ENCODE measurements at regions not wholly inside any gene's neighbourhood (a gene's known extent, or its start where the extent isn't known, plus 50 kb on each side); places are given as distances from the start of the nearest gene placed in this dataset.

DNA sequence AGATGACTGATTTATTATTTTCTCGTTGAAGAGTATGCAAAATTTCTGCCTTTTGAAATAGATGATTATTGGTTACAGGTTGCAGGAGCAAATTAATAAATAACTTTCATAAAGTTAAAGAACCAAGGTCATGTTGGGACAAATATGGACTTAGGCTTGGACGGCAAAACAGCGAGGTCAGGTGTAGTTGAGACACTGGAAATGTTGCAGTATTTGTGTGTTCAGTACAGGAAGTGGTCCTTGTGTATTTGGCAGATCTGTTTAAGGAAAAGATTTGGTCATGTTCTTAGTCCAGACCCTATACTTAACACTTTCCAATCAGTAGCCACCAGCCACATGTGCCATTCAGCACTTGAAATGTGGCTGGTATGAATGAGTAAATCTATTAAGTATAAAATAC is 486.5 kb downstream of the TDRD15 start:
- Mint-ChIP-seq H3K27ac (no peak overlapping the region), H3K9me3 (peaks cover 29 to 44% of the 10 kb centered on the region in 2 donors)

DNA sequence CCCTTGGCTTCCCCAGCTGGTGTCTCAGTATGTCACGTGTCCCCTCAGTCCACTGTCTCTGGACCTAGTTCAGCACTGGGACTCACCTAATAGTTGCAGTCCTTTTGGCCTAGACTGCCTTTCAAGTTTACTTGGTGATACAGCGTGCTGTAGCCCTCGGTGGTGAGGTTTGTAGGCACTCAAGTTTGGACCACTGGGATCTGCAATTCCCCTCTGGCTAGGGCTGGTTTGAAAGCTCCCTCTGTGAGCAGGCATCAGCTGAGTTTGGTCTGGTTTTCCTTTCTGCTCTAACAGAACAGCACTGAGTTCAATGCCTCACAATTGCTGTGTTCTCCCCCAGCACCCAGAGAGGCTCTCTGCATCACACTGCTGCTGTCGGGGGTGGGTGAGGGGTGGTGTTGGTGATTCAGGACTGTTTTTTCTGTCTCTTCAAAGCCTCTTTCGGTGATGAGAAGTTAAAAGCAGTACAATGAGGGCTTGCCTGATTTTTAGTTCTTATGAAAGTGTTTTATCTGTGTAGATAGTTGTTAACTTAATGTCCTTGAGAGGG is 494.2 kb downstream of the TDRD15 start:
- peaks cover 8 to 28% of the 10 kb centered on the region in 2 donors for H3K9me3 Mint-ChIP-seq
- H3K36me3 Mint-ChIP-seq: no peaks in the 10 kb centered on the region
- no peak for ATAC-seq
- no peak overlapping the region for H3K27ac Mint-ChIP-seq
- DNase-seq (ENCODE audit: low spot score in 2 of 2): no peak

More for the DNA sequence above, 486.5 kb downstream of the TDRD15 start:
- ATAC-seq: no peak
- H3K36me3 Mint-ChIP-seq: no peaks in the 10 kb centered on the region
- no peak for DNase-seq (ENCODE audit: low spot score in 2 of 2)

DNA sequence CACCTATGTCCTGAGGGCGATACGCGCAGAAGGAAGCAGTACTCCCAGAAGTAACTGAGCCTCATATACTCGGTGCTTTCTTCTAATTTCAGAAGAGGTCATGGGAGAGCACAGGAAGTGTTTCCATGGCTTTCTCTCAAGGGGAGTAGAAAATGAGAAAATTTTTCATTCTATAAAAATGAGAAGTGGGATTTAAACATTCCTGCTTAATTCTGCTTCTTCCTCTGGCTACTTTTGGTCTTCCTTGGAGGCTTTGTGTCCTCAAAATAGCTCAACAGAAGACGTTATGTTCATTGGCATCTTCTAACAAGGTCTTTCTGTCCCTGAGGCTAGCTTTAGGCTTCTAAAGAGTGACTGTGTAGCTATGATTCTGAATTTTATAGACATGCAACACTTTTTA is 497.0 kb downstream of the TDRD15 start:
- no peaks in the 10 kb centered on the region for H3K36me3 Mint-ChIP-seq
- H3K27ac Mint-ChIP-seq: no peak overlapping the region
- ATAC-seq (no peak), DNase-seq (ENCODE audit: low spot score in 2 of 2) (no peak)
- H3K9me3 Mint-ChIP-seq: peaks cover 5 to 13% of the 10 kb centered on the region in 2 donors

DNA sequence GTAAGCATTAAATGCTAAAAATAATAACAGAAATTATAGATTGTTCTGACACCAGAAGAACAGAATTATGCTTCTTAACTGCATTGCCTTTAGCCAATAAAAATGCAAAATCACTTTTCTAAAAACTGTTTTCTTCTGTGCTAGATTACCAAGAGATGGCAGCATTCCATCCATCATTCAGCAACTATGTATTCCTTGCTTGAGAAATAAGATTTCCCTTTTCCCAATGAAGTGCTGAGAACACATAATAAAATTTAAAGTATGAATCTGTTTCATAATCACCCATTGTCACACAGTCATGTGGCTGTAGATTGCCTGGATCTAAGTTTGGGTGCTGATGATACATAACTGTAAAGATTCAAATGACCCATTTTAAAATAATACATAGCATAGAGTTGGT is 504.2 kb downstream of the TDRD15 start:
- DNase-seq (ENCODE audit: low spot score in 2 of 2): no peak
- Mint-ChIP-seq H3K9me3 (peaks cover 8 to 12% of the 10 kb centered on the region in 2 donors), H3K36me3 (no peaks in the 10 kb centered on the region), H3K27ac (no peak overlapping the region)
- no peak for ATAC-seq

- DNase-seq (ENCODE audit: low spot score in 2 of 2) (no peak), ATAC-seq (no peak)
- Mint-ChIP-seq H3K27ac (no peak overlapping the region), H3K36me3 (no peaks in the 10 kb centered on the region), H3K9me3 (peaks cover 0 to 3% of the 10 kb centered on the region in 2 donors)
Measured at GRCh38 chr2:21633015-21633414, 509.2 kb downstream of the TDRD15 start.

- ATAC-seq (no peak), DNase-seq (ENCODE audit: low spot score in 2 of 2) (no peak)
- H3K9me3 Mint-ChIP-seq: peaks cover 0 to under 1% of the 10 kb centered on the region in 2 donors
Measured at GRCh38 chr2:21633466-21633865, 509.7 kb downstream of the TDRD15 start.

DNA sequence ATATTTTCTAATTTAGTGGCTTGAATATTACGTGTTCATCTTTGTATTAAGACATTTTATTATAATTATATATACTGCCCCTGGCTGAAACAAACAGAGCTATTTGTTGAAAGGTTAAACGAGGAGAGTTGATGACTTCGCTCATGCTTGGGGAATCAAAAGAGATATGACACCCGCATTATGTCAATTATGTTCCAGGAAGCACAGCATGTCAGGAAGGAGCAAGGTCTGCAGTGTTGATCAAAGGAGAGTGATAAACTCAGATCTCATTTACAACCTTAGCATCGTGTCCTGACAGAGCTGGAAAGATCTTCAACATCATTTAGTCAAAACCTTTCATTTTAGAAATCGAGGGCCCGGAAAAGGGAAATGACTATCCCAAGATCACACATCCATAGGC is 510.1 kb downstream of the TDRD15 start:
- no peaks in the 10 kb centered on the region for H3K9me3 Mint-ChIP-seq
- ATAC-seq (no peak), DNase-seq (ENCODE audit: low spot score in 2 of 2) (no peak)
- no peak overlapping the region for H3K27ac Mint-ChIP-seq
- no peaks in the 10 kb centered on the region for H3K36me3 Mint-ChIP-seq

More at GRCh38 chr2:21633466-21633865, 509.7 kb downstream of the TDRD15 start:
- Mint-ChIP-seq H3K36me3 (no peaks in the 10 kb centered on the region), H3K27ac (no peak overlapping the region)

DNA sequence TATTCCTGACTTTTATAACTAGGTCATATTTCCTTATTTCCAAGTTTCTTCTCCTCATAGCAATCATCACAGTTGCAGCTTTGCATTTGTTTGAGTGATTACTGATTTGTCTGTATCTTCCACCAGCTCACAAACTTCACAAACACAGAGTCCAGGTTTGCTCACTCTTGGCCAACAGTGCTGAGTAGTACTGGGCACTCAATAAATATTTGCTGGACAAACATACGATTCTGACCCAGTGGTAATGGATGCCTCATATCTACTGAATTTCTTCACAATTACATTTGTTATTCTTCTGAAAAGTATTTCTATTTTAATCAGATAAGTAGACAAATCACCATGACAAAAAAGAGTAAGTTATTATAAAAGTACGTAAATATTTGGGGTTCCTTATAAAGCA is 516.3 kb downstream of the TDRD15 start:
- no peak overlapping the region for H3K27ac Mint-ChIP-seq
- ATAC-seq: no peak
- H3K36me3 Mint-ChIP-seq: no peaks in the 10 kb centered on the region
- no peak for DNase-seq (ENCODE audit: low spot score in 2 of 2)
- peaks cover 8 to 10% of the 10 kb centered on the region in 2 donors for H3K9me3 Mint-ChIP-seq

GRCh38 chr2:21642647-21643046 is 518.9 kb downstream of the TDRD15 start:
- H3K9me3 Mint-ChIP-seq: peaks cover 16 to 18% of the 10 kb centered on the region in 2 donors
- no peak overlapping the region for H3K27ac Mint-ChIP-seq
- no peaks in the 10 kb centered on the region for H3K36me3 Mint-ChIP-seq
- ATAC-seq (no peak), DNase-seq (ENCODE audit: low spot score in 2 of 2) (no peak)

GRCh38 chr2:21643180-21643579 is 519.4 kb downstream of the TDRD15 start:
- no peak overlapping the region for H3K27ac Mint-ChIP-seq
- DNase-seq (ENCODE audit: low spot score in 2 of 2): no peak
- H3K36me3 Mint-ChIP-seq: no peaks in the 10 kb centered on the region
- peaks cover 16 to 18% of the 10 kb centered on the region in 2 donors for H3K9me3 Mint-ChIP-seq
- ATAC-seq: no peak

DNA sequence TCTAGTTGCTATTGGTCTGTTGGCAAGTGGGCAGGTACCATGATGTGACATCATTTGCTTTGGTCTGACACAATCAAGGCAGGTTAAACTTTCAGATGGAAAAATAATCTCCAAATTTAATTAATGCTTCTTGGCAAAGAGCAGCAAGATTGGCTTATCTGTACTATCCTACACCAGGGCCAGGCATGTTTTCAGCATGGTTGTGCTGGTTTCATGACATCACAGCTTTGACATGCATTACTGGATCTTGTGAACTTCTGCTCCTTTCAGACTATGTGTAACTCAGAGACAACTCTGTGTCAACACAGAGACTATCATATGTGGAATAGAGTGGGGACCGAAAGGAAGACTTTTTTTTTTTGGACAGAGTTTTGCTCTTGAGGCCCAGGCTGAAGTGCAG is 520.5 kb downstream of the TDRD15 start:
- Mint-ChIP-seq H3K36me3 (no peaks in the 10 kb centered on the region), H3K27ac (no peak overlapping the region), H3K9me3 (peaks cover 18 to 20% of the 10 kb centered on the region in 2 donors)
- DNase-seq (ENCODE audit: low spot score in 2 of 2): no peak
- no peak for ATAC-seq

GRCh38 chr2:21646345-21646744 is 522.6 kb downstream of the TDRD15 start:
- H3K9me3 Mint-ChIP-seq: peaks cover 14 to 17% of the 10 kb centered on the region in 2 donors
- no peak for ATAC-seq
- DNase-seq (ENCODE audit: low spot score in 2 of 2): no peak
- no peaks in the 10 kb centered on the region for H3K36me3 Mint-ChIP-seq
- H3K27ac Mint-ChIP-seq: no peak overlapping the region

DNA sequence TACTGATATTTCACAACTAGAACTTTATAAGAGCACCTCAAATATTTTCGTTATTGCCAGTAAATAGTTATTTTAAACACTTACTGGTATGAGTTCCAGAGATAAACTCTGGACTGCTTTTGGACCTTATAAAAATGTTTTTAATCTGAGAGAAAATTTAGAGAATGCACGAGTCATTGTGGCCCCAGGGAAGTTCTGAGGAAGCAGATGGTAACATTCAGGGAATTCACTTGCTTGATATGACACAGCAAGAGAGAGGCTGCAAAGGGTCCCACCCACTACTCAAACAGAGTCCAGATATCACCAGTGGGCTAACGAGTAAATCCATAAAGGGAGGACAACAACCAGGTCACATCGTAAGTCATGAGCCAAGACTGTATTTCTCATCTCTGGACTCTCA is 526.8 kb downstream of the TDRD15 start:
- H3K9me3 Mint-ChIP-seq: peaks cover 9 to 13% of the 10 kb centered on the region in 2 donors
- ATAC-seq (no peak), DNase-seq (ENCODE audit: low spot score in 2 of 2) (no peak)
- no peaks in the 10 kb centered on the region for H3K36me3 Mint-ChIP-seq
- H3K27ac Mint-ChIP-seq: no peak overlapping the region

- H3K36me3 Mint-ChIP-seq: no peaks in the 10 kb centered on the region
- no peak overlapping the region for H3K27ac Mint-ChIP-seq
- DNase-seq (ENCODE audit: low spot score in 2 of 2): no peak
Measured at GRCh38 chr2:21655136-21655535, 531.4 kb downstream of the TDRD15 start.

DNA sequence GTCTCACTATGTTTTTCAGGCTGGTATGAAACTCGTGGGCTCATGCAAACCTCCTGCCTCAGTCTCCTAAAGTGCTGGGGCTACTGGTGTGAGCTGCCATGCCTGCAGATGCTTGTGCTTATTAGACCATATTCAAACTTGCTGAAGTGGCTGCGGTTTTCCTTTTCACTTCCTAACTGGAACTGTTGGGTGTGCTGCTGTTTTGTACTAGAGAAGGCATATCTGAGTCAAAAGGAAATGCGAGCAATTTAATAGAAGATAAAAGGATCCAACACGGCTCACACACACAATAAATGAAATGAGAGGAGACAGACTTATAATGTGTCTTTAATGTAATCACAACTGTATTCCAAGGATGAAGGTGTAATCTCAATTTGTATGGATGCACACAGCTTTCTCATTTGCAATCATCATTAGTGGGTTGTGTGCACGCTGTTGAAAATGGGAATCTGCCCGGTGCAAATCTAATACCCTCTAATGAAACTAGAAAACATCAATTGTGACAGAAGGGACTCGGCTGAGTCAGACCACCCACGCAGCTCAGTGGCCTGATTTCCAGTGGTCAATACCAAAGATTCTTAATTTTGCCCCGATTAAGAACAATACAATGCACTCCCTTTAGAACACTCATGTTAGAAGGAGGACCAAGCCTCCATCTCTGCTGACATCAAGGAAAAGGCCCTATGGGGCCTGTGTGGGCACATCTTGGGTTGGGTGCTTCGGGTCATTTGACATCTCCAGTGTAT is 532.7 kb downstream of the TDRD15 start:
- ATAC-seq (no peak), DNase-seq (ENCODE audit: low spot score in 2 of 2) (no peak)
- no peaks in the 10 kb centered on the region for H3K36me3 Mint-ChIP-seq

More at GRCh38 chr2:21655136-21655535, 531.4 kb downstream of the TDRD15 start:
- no peak for ATAC-seq
- H3K9me3 Mint-ChIP-seq: peaks cover 10 to 12% of the 10 kb centered on the region in 2 donors

GRCh38 chr2:21657445-21657844 is 533.7 kb downstream of the TDRD15 start:
- H3K36me3 Mint-ChIP-seq: no peaks in the 10 kb centered on the region
- H3K27ac Mint-ChIP-seq: no peak overlapping the region
- H3K9me3 Mint-ChIP-seq: peaks cover 11 to 16% of the 10 kb centered on the region in 2 donors

More for the DNA sequence above, 532.7 kb downstream of the TDRD15 start:
- Mint-ChIP-seq H3K27ac (no peak overlapping the region), H3K9me3 (peaks cover 13 to 15% of the 10 kb centered on the region in 2 donors)

DNA sequence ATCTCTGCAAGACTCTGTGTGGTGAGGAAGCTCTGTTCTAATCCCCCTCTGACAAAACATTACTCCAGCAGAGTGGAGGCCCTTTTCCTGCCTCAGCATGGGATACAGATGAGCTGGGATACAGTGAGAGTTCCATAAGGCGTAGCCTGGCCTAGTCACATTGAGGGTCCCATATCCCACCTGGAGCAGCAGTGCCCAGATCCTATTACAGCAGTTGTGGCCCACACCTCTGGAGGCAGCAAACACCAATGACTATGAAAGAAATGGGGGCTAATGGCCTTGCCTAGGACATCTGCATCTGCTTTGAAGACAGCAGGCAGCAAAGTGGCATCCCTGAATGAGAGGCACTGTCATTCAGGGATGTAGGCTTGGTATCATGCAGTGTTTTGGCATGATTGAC is 534.5 kb downstream of the TDRD15 start:
- Mint-ChIP-seq H3K36me3 (no peaks in the 10 kb centered on the region), H3K27ac (no peak overlapping the region), H3K9me3 (peaks cover 11 to 19% of the 10 kb centered on the region in 2 donors)
- ATAC-seq: no peak
- DNase-seq (ENCODE audit: low spot score in 2 of 2): no peak

More at GRCh38 chr2:21657445-21657844, 533.7 kb downstream of the TDRD15 start:
- no peak for ATAC-seq
- DNase-seq (ENCODE audit: low spot score in 2 of 2): no peak

All from activated naive CD4-positive, alpha-beta T cell treated with anti-CD3 and anti-CD28 coated beads, Interleukin-2, amount 50 U/mL, for 72 hours (primary cell).